HepG2 (cell line): ENCODE measurements at regions not wholly inside any gene's neighbourhood (a gene's known extent, or its start where the extent isn't known, plus 50 kb on each side); places are given as distances from the start of the nearest gene placed in this dataset.

ENCODE experiments used
- EED ChIP-seq: sonication (generic); formaldehyde crosslinking; IDR thresholded peaks from 2 replicates; pipeline ENCODE4 v1.5.0; 2020; ENCODE audit warnings: mild to moderate bottlenecking, missing genetic modification reagents
- HNF4G ChIP-seq, 2 experiments: sonication (generic) in 1 of 2; formaldehyde crosslinking in 1 of 2; IDR thresholded peaks; 2 replicates each; pipeline versions ENCODE4 v1.4.0 to v1.6.1; 2011 to 2020; ENCODE audit warnings: borderline replicate concordance in 2 of 2, low read depth in 2 of 2, mild to moderate bottlenecking in 2 of 2, low read length in 1 of 2, missing genetic modification reagents in 1 of 2, moderate library complexity in 1 of 2
- MZF1 ChIP-seq: sonication (generic); formaldehyde crosslinking; IDR thresholded peaks from 2 replicates; pipeline ENCODE4 v1.8.1; 2023; ENCODE audit warnings: mild to moderate bottlenecking, missing genetic modification reagents, borderline replicate concordance
- NBN ChIP-seq: fragments of 450-650 bp; conservative IDR thresholded peaks from 2 replicates; pipeline ENCODE4 v1.6.1; 2017
- NKX3-1 ChIP-seq: sonication (generic); formaldehyde crosslinking; IDR thresholded peaks from 2 replicates; pipeline ENCODE4 v1.5.0; 2020; ENCODE audit warnings: missing genetic modification reagents
- THAP11 ChIP-seq: IDR thresholded peaks from 2 replicates; pipeline ENCODE4 v1.6.1; 2016; ENCODE audit warnings: missing biosample characterization, missing genetic modification reagents
- WIZ ChIP-seq: sonication (generic); formaldehyde crosslinking; IDR thresholded peaks from 2 replicates; pipeline ENCODE4 v1.5.1; 2020; ENCODE audit warnings: mild to moderate bottlenecking, missing genetic modification reagents
- ZBTB40 ChIP-seq, 2 experiments: fragments of 450-650 bp in 1 of 2; sonication (generic) in 1 of 2; formaldehyde crosslinking in 1 of 2; IDR thresholded peaks; 2 replicates each; pipeline versions ENCODE4 v1.6.1 to v1.8.0; 2016 to 2022; ENCODE audit warnings: antibody characterized with exemption in 1 of 2, mild to moderate bottlenecking in 1 of 2, missing genetic modification reagents in 1 of 2
- ZNF234 ChIP-seq: sonication (generic); formaldehyde crosslinking; conservative IDR thresholded peaks from 2 replicates; pipeline ENCODE4 v1.5.1; 2020; ENCODE audit warnings: mild to moderate bottlenecking, missing genetic modification reagents
- ZNF317 ChIP-seq: sonication (generic); formaldehyde crosslinking; IDR thresholded peaks from 2 replicates; pipeline ENCODE4 v1.5.0; 2020; ENCODE audit warnings: mild to moderate bottlenecking, missing genetic modification reagents
- ZNF33A ChIP-seq: sonication (generic); formaldehyde crosslinking; IDR thresholded peaks from 2 replicates; pipeline ENCODE4 v1.5.1; 2020; ENCODE audit warnings: missing genetic modification reagents, mild to moderate bottlenecking, moderate library complexity, borderline replicate concordance
- ZNF367 ChIP-seq: sonication (generic); formaldehyde crosslinking; IDR thresholded peaks from 2 replicates; pipeline ENCODE4 v1.4.0; 2020; ENCODE audit warnings: missing genetic modification reagents, borderline replicate concordance
- ZNF44 ChIP-seq: sonication (generic); formaldehyde crosslinking; IDR thresholded peaks from 2 replicates; pipeline ENCODE4 v1.5.1; 2020; ENCODE audit warnings: mild to moderate bottlenecking, missing genetic modification reagents
- ZNF562 ChIP-seq: sonication (generic); formaldehyde crosslinking; IDR thresholded peaks from 2 replicates; pipeline ENCODE4 v1.8.0; 2022; ENCODE audit warnings: missing genetic modification reagents, borderline replicate concordance
- ZNF703 ChIP-seq: sonication (generic); formaldehyde crosslinking; IDR thresholded peaks from 2 replicates; pipeline ENCODE4 v1.5.1; 2020; ENCODE audit warnings: missing genetic modification reagents, mild to moderate bottlenecking, moderate library complexity, borderline replicate concordance
- ZSCAN25 ChIP-seq: sonication (generic); formaldehyde crosslinking; IDR thresholded peaks from 2 replicates; pipeline ENCODE4 v1.8.0; 2022; ENCODE audit warnings: mild to moderate bottlenecking, missing genetic modification reagents
- TF ChIP-seq, protein P1 (sequence below): sonication (generic); formaldehyde crosslinking; IDR thresholded peaks from 2 replicates; pipeline ENCODE4 v1.4.0; 2020; ENCODE audit warnings: missing genetic modification reagents, mild to moderate bottlenecking, borderline replicate concordance

- TF ChIP-seq ZBTB40 (IDR thresholded peaks at IDR 0.05) (no peak), ZBTB40 (CRISPR knock-in tag; IDR thresholded peaks at IDR 0.05) (peak; percentile 76), ZNF317 (CRISPR knock-in tag) (peak; percentile 42; the same call in 1 of the 2 replicates), ZNF33A (CRISPR knock-in tag) (no peak), HNF4G (IDR thresholded peaks at IDR 0.05; ENCODE audit: borderline replicate concordance, low read depth, low read length) (peak; percentile 49; the same call in 1 of the 2 replicates), HNF4G (CRISPR knock-in tag; IDR thresholded peaks at IDR 0.05; ENCODE audit: borderline replicate concordance, low read depth) (no peak), ZNF44 (CRISPR knock-in tag) (peak; percentile 38; the same call in 1 of the 2 replicates), MZF1 (CRISPR knock-in tag) (no peak), THAP11 (CRISPR knock-in tag) (peak; percentile 44; the same call in 1 of the 2 replicates), ZNF562 (CRISPR knock-in tag) (no peak), ZSCAN25 (CRISPR knock-in tag) (peak; percentile 65), ZNF367 (CRISPR knock-in tag) (no peak), WIZ (CRISPR knock-in tag) (0 out of 2 replicates have a peak, but pooled peaks have one; percentile 56), ZNF703 (CRISPR knock-in tag) (0 out of 2 replicates have a peak, but pooled peaks have one; percentile 52), EED (no peak), NBN (no peak), ZNF234 (CRISPR knock-in tag) (0 out of 2 replicates have a peak, but pooled peaks have one; percentile 19), NKX3-1 (peak; percentile 98)
- TF ChIP-seq, protein P1, sequence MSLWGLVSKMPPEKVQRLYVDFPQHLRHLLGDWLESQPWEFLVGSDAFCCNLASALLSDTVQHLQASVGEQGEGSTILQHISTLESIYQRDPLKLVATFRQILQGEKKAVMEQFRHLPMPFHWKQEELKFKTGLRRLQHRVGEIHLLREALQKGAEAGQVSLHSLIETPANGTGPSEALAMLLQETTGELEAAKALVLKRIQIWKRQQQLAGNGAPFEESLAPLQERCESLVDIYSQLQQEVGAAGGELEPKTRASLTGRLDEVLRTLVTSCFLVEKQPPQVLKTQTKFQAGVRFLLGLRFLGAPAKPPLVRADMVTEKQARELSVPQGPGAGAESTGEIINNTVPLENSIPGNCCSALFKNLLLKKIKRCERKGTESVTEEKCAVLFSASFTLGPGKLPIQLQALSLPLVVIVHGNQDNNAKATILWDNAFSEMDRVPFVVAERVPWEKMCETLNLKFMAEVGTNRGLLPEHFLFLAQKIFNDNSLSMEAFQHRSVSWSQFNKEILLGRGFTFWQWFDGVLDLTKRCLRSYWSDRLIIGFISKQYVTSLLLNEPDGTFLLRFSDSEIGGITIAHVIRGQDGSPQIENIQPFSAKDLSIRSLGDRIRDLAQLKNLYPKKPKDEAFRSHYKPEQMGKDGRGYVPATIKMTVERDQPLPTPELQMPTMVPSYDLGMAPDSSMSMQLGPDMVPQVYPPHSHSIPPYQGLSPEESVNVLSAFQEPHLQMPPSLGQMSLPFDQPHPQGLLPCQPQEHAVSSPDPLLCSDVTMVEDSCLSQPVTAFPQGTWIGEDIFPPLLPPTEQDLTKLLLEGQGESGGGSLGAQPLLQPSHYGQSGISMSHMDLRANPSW (CRISPR knock-in tag), result no peak
Observed at GRCh38 chr13:33678906-33679657, 138.9 kb upstream of the RFC3 start (continued).
